GM23338 (cell line): ENCODE measurements at regions not wholly inside any gene's neighbourhood (a gene's known extent, or its start where the extent isn't known, plus 50 kb on each side); places are given as distances from the start of the nearest gene placed in this dataset.

Experiments
- CREB1 ChIP-seq: fragments of 250-450 bp; sonication (Bioruptor Pico); IDR thresholded peaks from 2 replicates; pipeline ENCODE4 v1.5.0; 2020; ENCODE audit warnings: low read depth, mild to moderate bottlenecking, moderate library complexity
- EZH2 ChIP-seq: fragments of 200-600 bp; sonication (generic); IDR thresholded peaks from one replicate; pipeline ENCODE4 v1.8.0; 2017; ENCODE audit warnings: antibody characterized with exemption, mild to moderate bottlenecking, low read depth; ENCODE audit not compliant: unreplicated experiment
- POLR2AphosphoS5 ChIP-seq: IDR thresholded peaks from 2 replicates; pipeline ENCODE4 v1.6.1; 2016; ENCODE audit warnings: antibody characterized with exemption, low read depth
- REST ChIP-seq: IDR thresholded peaks from one replicate; pipeline ENCODE4 v1.6.1; 2018; ENCODE audit warnings: antibody characterized with exemption; ENCODE audit not compliant: unreplicated experiment
- ZNF114 ChIP-seq: fragments of 250-450 bp; sonication (Bioruptor Pico); IDR thresholded peaks from 2 replicates; pipeline ENCODE4 v1.5.0; 2020; ENCODE audit warnings: mild to moderate bottlenecking, moderate library complexity
- ZNF331 ChIP-seq: fragments of 250-450 bp; sonication (Bioruptor Pico); IDR thresholded peaks from 2 replicates; pipeline ENCODE4 v1.5.0; 2020; ENCODE audit warnings: low read depth, mild to moderate bottlenecking, moderate library complexity
- ZNF462 ChIP-seq: fragments of 250-450 bp; sonication (Bioruptor Pico); IDR thresholded peaks from 2 replicates; pipeline ENCODE4 v1.5.0; 2020; ENCODE audit warnings: mild to moderate bottlenecking, moderate library complexity

GRCh38 chr9:4402501-4402900 is 87.8 kb upstream of the SLC1A1 start (continued):
- TF ChIP-seq ZNF462 (CRISPR knock-in tag) (no peak), EZH2 (no peak), ZNF114 (CRISPR knock-in tag) (no peak), ZNF331 (CRISPR knock-in tag) (no peak), POLR2AphosphoS5 (no peak), CREB1 (CRISPR knock-in tag) (no peak), REST (no peak)
